NCI-H510A (cell line): ENCODE measurements at regions not wholly inside any gene's neighbourhood (a gene's known extent, or its start where the extent isn't known, plus 50 kb on each side); places are given as distances from the start of the nearest gene placed in this dataset.
"Not testable (repeated sequence)": the region's sequence is repeated elsewhere in the genome, so short reads cannot be mapped to it uniquely, and the experiment has no call there.

Experiments used
- DNase-seq: peaks from one replicate; lab custom pipeline; 2025; lab: John Stamatoyannopoulos, UW

- DNase-seq = no peak
Measured at GRCh38 chr18:49693717-49694005, 119.7 kb downstream of the ACAA2 start.

GRCh38 chr18:49692906-49693716, 120.2 kb downstream of the ACAA2 start:
- no peak for DNase-seq

- DNase-seq = no peak
Measured at GRCh38 chr18:49691177-49691608, 122.1 kb downstream of the ACAA2 start.

GRCh38 chr18:49690312-49690711, 123.0 kb downstream of the ACAA2 start:
- no peak for DNase-seq

GRCh38 chr18:49685231-49685942, 123.5 kb downstream of the LIPG start:
- DNase-seq = no peak

GRCh38 chr18:49682803-49683190, 120.9 kb downstream of the LIPG start:
- DNase-seq = not testable (repeated sequence)

GRCh38 chr18:49682173-49682802, 120.4 kb downstream of the LIPG start:
- no peak for DNase-seq

- peak; percentile 26 for DNase-seq
Measured at GRCh38 chr18:49681387-49681786, 119.5 kb downstream of the LIPG start.

GRCh38 chr18:49678440-49678839, 116.6 kb downstream of the LIPG start:
- no peak for DNase-seq

- DNase-seq = no peak
Measured at GRCh38 chr18:49677762-49678413, 116.0 kb downstream of the LIPG start.

GRCh38 chr18:49677081-49677480, 115.2 kb downstream of the LIPG start:
- DNase-seq = no peak

GRCh38 chr18:49673281-49673680, 111.4 kb downstream of the LIPG start:
- DNase-seq = no peak

- DNase-seq = no peak
Measured at GRCh38 chr18:49672853-49673252, 111.0 kb downstream of the LIPG start.

- no peak for DNase-seq
Measured at GRCh38 chr18:49669403-49669802, 107.5 kb downstream of the LIPG start.

- peak; percentile 17 for DNase-seq
Measured at GRCh38 chr18:49668574-49669275, 106.9 kb downstream of the LIPG start.

- no peak for DNase-seq
Measured at GRCh38 chr18:49667462-49667861, 105.6 kb downstream of the LIPG start.

GRCh38 chr18:49666045-49666775, 104.4 kb downstream of the LIPG start:
- DNase-seq = no peak

GRCh38 chr18:49663899-49664890, 102.3 kb downstream of the LIPG start:
- DNase-seq = no peak

- DNase-seq = no peak
Measured at GRCh38 chr18:49662506-49662905, 100.6 kb downstream of the LIPG start.

- no peak for DNase-seq
Measured at GRCh38 chr18:49658823-49659404, 97.1 kb downstream of the LIPG start.
